OCI-LY7 (cell line): ENCODE measurements at regions not wholly inside any gene's neighbourhood (a gene's known extent, or its start where the extent isn't known, plus 50 kb on each side); places are given as distances from the start of the nearest gene placed in this dataset.

ENCODE experiments used
- CTCF ChIP-seq: fragments of 200-600 bp; sonication (generic); conservative IDR thresholded peaks from 2 replicates; pipeline ENCODE4 v1.5.1; 2014; ENCODE audit warnings: mild to moderate bottlenecking, antibody characterized with exemption, low read length, moderate library complexity, mixed read lengths
- EZH2phosphoT487 ChIP-seq: fragments of 200-600 bp; sonication (generic); IDR thresholded peaks from 2 replicates; pipeline ENCODE4 v1.6.1; 2018; ENCODE audit warnings: low read depth, borderline replicate concordance, mild to moderate bottlenecking, mixed run types, antibody characterized with exemption, low read length, moderate library complexity, mixed read lengths

DNA sequence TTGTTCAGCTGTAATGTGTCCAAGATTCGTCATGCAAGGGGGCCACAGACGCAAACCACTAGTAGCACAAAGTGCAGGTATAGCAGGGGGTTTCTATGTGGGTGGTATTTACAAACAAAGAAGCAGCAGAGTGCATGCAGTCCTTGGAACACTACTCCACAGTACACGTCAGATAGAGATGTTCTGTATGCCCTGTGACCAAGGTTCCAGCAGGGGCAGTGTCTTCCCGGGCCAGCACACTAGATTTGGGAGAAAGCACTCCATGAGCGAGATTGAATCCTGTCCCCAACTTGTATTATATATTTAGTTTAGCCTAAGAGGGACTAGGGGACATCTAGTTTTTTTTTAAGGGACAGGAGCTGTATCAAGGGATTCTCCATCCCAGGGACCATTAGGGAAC lies 54.4 kb upstream of the ESX1 start:
- TF ChIP-seq EZH2phosphoT487 (no peak), CTCF (no peak)
